ENCODE measurements at regions not wholly inside any gene's neighbourhood (a gene's known extent, or its start where the extent isn't known, plus 50 kb on each side); places are given as distances from the start of the nearest gene placed in this dataset.

DNA sequence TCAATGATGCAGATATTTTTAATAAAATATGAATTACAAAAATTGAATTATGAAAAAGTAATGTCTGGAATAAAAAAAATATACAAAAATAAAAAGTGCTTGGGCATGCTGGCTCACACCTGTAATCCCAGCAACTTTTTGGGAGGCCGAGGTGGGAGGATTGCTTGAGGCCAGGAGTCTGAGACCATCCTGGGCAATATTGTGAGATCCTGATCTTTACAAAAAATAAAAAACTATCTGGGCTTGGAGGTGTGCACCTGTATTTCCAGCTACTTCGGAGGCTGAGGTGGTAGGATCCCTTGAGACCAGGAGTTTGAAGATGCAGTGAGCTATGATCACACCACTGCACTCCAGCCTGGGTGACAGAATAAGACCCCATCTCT lies 141.8 kb downstream of the NPIPB5 start:
- TF ChIP-seq, protein P1, sequence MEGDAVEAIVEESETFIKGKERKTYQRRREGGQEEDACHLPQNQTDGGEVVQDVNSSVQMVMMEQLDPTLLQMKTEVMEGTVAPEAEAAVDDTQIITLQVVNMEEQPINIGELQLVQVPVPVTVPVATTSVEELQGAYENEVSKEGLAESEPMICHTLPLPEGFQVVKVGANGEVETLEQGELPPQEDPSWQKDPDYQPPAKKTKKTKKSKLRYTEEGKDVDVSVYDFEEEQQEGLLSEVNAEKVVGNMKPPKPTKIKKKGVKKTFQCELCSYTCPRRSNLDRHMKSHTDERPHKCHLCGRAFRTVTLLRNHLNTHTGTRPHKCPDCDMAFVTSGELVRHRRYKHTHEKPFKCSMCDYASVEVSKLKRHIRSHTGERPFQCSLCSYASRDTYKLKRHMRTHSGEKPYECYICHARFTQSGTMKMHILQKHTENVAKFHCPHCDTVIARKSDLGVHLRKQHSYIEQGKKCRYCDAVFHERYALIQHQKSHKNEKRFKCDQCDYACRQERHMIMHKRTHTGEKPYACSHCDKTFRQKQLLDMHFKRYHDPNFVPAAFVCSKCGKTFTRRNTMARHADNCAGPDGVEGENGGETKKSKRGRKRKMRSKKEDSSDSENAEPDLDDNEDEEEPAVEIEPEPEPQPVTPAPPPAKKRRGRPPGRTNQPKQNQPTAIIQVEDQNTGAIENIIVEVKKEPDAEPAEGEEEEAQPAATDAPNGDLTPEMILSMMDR (IDR thresholded peaks at IDR 0.05), result no peak
- TF ChIP-seq POLR2AphosphoS5 (IDR thresholded peaks at IDR 0.05) (no peak), POLR2A (IDR thresholded peaks at IDR 0.05) (no peak)
